ENCODE measurements at regions not wholly inside any gene's neighbourhood (a gene's known extent, or its start where the extent isn't known, plus 50 kb on each side); places are given as distances from the start of the nearest gene placed in this dataset.

- TF ChIP-seq CTCF (IDR thresholded peaks at IDR 0.05) (no peak), EZH2 (IDR thresholded peaks at IDR 0.05) (no peak)
Measured at GRCh38 chr4:151540728-151541388, 131.9 kb downstream of the FHIP1A start.

Measured in neural progenitor cell (in vitro differentiated cells).